ENCODE measurements at regions not wholly inside any gene's neighbourhood (a gene's known extent, or its start where the extent isn't known, plus 50 kb on each side); places are given as distances from the start of the nearest gene placed in this dataset.

DNA sequence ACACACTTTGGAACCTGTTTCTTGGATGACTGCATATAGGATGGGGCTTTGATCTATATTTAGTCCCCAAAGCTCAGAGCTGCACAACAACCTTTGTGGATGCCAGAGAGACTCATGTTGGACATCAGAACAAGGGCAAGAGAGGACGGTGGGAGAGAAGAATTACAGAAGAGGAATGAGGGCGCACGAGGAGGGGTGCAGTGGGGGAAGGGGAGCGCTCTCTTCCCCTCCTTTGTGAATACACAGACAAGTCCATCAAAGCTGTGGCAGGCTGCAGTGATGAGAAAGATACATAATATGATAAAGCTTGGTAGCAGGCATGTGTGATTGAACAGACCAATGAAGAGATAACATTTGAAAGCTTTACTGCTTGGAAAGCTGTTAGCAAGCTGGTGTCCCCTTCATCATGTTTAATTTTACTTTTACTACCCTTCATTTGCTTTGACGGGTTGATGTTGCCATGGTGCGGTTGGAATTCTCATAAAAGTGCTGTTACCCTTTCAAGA is 857.8 kb downstream of the KCNMA1 start:
- WGBS (ENCODE audit: insufficient coverage): 83% methylated on average over 1 of the region's 6 CpGs
- ATAC-seq (replicated peaks in 1 of 4): no peak

DNA sequence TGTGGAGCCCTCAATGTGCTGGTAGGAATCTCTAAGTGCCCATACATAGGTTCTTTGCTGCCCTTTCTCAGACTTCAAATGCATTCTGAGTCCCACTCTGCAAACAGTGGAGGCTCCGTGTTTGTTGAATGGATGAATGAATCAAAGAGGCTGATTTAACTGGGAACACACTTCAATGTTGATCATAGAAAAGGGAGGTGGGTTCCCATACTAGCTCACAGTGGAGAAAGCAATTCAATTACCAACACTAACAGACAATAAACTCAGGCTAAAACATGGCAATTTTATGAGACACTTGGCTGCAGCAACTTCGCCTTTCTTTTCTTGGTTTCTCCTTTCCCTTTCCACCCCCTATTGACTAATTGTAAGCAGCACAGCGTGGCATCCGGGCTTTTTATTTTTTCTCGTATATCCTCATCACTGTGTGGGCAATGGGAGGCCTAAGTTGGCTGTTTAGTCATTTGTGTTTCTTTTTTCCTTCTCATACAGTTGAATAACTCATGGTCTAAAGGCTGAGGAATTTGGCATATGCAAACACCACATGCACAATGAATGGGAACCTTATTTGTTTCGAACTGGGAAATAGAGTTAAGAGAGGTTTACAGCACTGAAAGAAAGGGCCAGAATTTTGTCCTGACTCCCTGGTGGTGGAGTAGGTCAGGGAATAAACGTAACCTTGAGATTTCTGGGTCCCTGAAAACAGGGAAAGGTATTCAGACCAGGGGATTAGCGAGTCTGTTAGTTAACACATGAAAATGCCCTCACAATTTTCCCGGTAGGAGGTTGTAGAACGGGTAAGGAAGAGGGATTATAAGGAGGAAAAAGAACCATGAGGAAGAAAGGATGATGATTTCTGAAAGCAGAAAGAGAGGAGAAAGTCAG is 858.5 kb downstream of the KCNMA1 start:
- H3K4me1 Mint-ChIP-seq: no peaks in the 10 kb centered on the region
- no peaks in the 10 kb centered on the region for H3K27me3 ChIP-seq (replicated peaks in 1 of 2; ENCODE audit: control insufficient read depth in 2 of 2, extremely low read depth in 1 of 2, insufficient read depth in 2 of 2, low read length in 1 of 2)
- H3K9me3 ChIP-seq: no peaks in the 10 kb centered on the region
- ChIA-PET CTCF (no interaction called here), POLR2A (no interaction called here)
- H3K36me3 Mint-ChIP-seq: no peaks in the 10 kb centered on the region
- no peak overlapping the region for H3K27ac Mint-ChIP-seq
- no peak overlapping the region for H3K4me3 ChIP-seq (ENCODE audit: control insufficient read depth in 1 of 2, extremely low read depth in 1 of 2, low read length in 1 of 2)
- H3K27me3 Mint-ChIP-seq: no peaks in the 10 kb centered on the region
- no peak overlapping the region for H3K4me3 Mint-ChIP-seq
- ATAC-seq (replicated peaks in 1 of 4) (no peak), DNase-seq (no peak)
- WGBS (ENCODE audit: insufficient coverage): 67% methylated on average over 5 of the region's 10 CpGs
- no peak overlapping the region for H3K27ac ChIP-seq (ENCODE audit: low read length)
- no peaks in the 10 kb centered on the region for H3K4me1 ChIP-seq (ENCODE audit: control insufficient read depth in 1 of 2, extremely low read depth in 1 of 2, insufficient read depth in 2 of 2, low read length in 2 of 2)
- H3K36me3 ChIP-seq (ENCODE audit: control insufficient read depth in 2 of 2, extremely low read depth in 1 of 2, insufficient read depth in 1 of 2, low read length in 1 of 2): no peaks in the 10 kb centered on the region
- peaks cover 4 to 14% (median 4%) of the 10 kb centered on the region in 3 donors for H3K9me3 Mint-ChIP-seq

More for the DNA sequence above, 857.8 kb downstream of the KCNMA1 start:
- H3K27ac Mint-ChIP-seq: no peak overlapping the region
- H3K27ac ChIP-seq (ENCODE audit: low read length): no peak overlapping the region
- peaks cover 4 to 10% (median 4%) of the 10 kb centered on the region in 3 donors for H3K9me3 Mint-ChIP-seq
- no peak for DNase-seq
- ChIA-PET CTCF (no interaction called here), POLR2A (no interaction called here)
- H3K27me3 Mint-ChIP-seq: no peaks in the 10 kb centered on the region
- no peaks in the 10 kb centered on the region for H3K27me3 ChIP-seq (replicated peaks in 1 of 2; ENCODE audit: control insufficient read depth in 2 of 2, extremely low read depth in 1 of 2, insufficient read depth in 2 of 2, low read length in 1 of 2)
- no peaks in the 10 kb centered on the region for H3K9me3 ChIP-seq
- no peaks in the 10 kb centered on the region for H3K4me1 ChIP-seq (ENCODE audit: control insufficient read depth in 1 of 2, extremely low read depth in 1 of 2, insufficient read depth in 2 of 2, low read length in 2 of 2)
- no peaks in the 10 kb centered on the region for H3K4me1 Mint-ChIP-seq
- no peaks in the 10 kb centered on the region for H3K36me3 ChIP-seq (ENCODE audit: control insufficient read depth in 2 of 2, extremely low read depth in 1 of 2, insufficient read depth in 1 of 2, low read length in 1 of 2)
- no peak overlapping the region for H3K4me3 ChIP-seq (ENCODE audit: control insufficient read depth in 1 of 2, extremely low read depth in 1 of 2, low read length in 1 of 2)
- H3K4me3 Mint-ChIP-seq: no peak overlapping the region
- no peaks in the 10 kb centered on the region for H3K36me3 Mint-ChIP-seq

DNA sequence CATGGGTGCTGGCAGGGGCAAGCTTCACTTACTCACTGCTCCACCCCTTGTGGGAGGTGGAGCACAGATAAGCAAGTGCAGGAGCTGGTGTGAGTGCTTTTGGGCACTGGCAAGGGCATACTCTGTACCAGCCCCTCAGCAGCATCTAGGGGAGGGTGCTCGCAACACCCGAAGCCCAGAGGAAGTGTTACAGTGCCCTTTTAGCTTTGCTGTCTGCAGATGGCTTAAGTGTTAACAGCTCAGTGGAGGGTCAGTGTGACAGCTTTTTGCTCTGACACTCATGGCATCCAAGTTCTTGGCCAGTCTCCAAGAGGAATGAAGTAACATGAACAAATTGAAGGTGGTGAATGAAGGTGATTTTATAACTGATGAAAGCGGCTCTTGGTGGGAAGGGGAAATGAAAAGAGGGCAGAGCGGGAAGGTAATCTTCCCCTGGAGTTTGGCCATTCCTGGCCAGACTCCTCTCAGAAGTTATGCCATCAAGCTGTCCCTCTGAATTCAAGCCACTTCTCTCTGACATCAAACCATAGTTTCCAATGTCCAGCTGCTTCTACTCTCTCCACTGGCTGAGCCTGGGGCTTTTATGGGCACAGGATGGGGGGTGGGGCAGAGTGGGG is 862.5 kb downstream of the KCNMA1 start:
- 96% methylated on average over 4 of the region's 4 CpGs for WGBS (ENCODE audit: insufficient coverage)
- no peaks in the 10 kb centered on the region for H3K36me3 ChIP-seq (ENCODE audit: control insufficient read depth in 2 of 2, extremely low read depth in 1 of 2, insufficient read depth in 1 of 2, low read length in 1 of 2)
- H3K36me3 Mint-ChIP-seq: no peaks in the 10 kb centered on the region
- no peak overlapping the region for H3K4me3 ChIP-seq (ENCODE audit: control insufficient read depth in 1 of 2, extremely low read depth in 1 of 2, low read length in 1 of 2)
- DNase-seq: no peak
- H3K4me1 ChIP-seq (ENCODE audit: control insufficient read depth in 1 of 2, extremely low read depth in 1 of 2, insufficient read depth in 2 of 2, low read length in 2 of 2): no peaks in the 10 kb centered on the region
- peaks cover 4 to 14% (median 8%) of the 10 kb centered on the region in 3 donors for H3K9me3 Mint-ChIP-seq
- H3K4me1 Mint-ChIP-seq: no peaks in the 10 kb centered on the region
- no peaks in the 10 kb centered on the region for H3K27me3 ChIP-seq (replicated peaks in 1 of 2; ENCODE audit: control insufficient read depth in 2 of 2, extremely low read depth in 1 of 2, insufficient read depth in 2 of 2, low read length in 1 of 2)
- ChIA-PET CTCF (no interaction called here), POLR2A (no interaction called here)
- H3K27me3 Mint-ChIP-seq: no peaks in the 10 kb centered on the region
- ATAC-seq (replicated peaks in 1 of 4): no peak
- H3K27ac ChIP-seq (ENCODE audit: low read length): no peak overlapping the region
- no peak overlapping the region for H3K27ac Mint-ChIP-seq
- no peaks in the 10 kb centered on the region for H3K9me3 ChIP-seq
- H3K4me3 Mint-ChIP-seq: no peak overlapping the region

DNA sequence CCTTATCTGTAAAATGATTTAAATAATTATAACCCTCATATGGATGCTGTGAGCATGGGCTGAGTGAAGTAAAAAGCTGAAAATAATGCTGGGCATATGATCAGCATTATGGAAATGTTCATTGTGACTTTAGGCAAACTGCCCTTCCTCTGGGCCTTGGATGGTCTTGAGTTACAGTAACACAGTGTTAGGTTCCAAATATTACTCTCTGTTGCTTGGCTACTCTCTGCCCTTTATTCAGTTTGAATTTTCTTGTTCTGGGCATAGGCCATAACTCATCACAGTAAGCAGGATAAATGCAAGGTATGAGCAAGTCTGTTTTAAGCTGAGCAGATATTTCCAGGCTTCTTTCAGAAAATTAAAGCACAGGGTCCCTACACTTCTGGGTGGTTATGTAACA is 868.0 kb downstream of the KCNMA1 start:
- Mint-ChIP-seq H3K36me3 (no peaks in the 10 kb centered on the region), H3K4me3 (no peak overlapping the region), H3K4me1 (no peaks in the 10 kb centered on the region), H3K9me3 (peaks cover 0 to 7% (median 6%) of the 10 kb centered on the region in 3 donors), H3K27ac (no peak overlapping the region), H3K27me3 (no peaks in the 10 kb centered on the region)
- ChIA-PET POLR2A (no interaction called here), CTCF (interaction anchor here in 1 of 2 donors (0.5 kb wide), 1 partner anchor 44 kb away, joined by 5 read pairs; no protein-coding TSS in a partner anchor)
- no peak overlapping the region for H3K27ac ChIP-seq (ENCODE audit: low read length)
- no peaks in the 10 kb centered on the region for H3K4me1 ChIP-seq (ENCODE audit: control insufficient read depth in 1 of 2, extremely low read depth in 1 of 2, insufficient read depth in 2 of 2, low read length in 2 of 2)
- no peak overlapping the region for H3K4me3 ChIP-seq (ENCODE audit: control insufficient read depth in 1 of 2, extremely low read depth in 1 of 2, low read length in 1 of 2)
- no peaks in the 10 kb centered on the region for H3K9me3 ChIP-seq
- no peak for ATAC-seq (replicated peaks in 1 of 4)
- no peak for DNase-seq
- H3K36me3 ChIP-seq (ENCODE audit: control insufficient read depth in 2 of 2, extremely low read depth in 1 of 2, insufficient read depth in 1 of 2, low read length in 1 of 2): no peaks in the 10 kb centered on the region
- H3K27me3 ChIP-seq (replicated peaks in 1 of 2; ENCODE audit: control insufficient read depth in 2 of 2, extremely low read depth in 1 of 2, insufficient read depth in 2 of 2, low read length in 1 of 2): no peaks in the 10 kb centered on the region

DNA sequence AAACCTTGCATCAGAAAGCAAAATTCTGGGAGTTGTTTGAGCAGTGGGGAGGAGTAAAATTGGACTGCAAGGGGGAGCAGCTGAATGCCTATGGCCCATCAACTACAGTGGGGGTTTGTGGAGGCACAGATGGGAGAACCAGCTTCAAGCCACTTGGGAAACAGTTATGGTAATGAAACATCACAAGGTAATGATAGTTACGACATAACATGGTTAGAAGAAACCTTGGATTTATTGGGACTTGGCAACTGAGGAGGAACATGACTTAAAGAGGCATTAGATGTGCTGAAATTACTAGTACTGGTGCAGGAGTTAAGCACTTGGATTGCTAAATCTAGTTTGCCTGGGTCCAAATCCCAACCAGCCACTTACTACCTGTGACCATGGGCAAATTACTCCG is 868.4 kb downstream of the KCNMA1 start:
- H3K9me3 Mint-ChIP-seq: peaks cover 0 to 6% (median 3%) of the 10 kb centered on the region in 3 donors
- no peak overlapping the region for H3K4me3 ChIP-seq (ENCODE audit: control insufficient read depth in 1 of 2, extremely low read depth in 1 of 2, low read length in 1 of 2)
- H3K4me1 Mint-ChIP-seq: no peaks in the 10 kb centered on the region
- no peaks in the 10 kb centered on the region for H3K27me3 ChIP-seq (replicated peaks in 1 of 2; ENCODE audit: control insufficient read depth in 2 of 2, extremely low read depth in 1 of 2, insufficient read depth in 2 of 2, low read length in 1 of 2)
- CTCF ChIA-PET: no interaction called here
- no peaks in the 10 kb centered on the region for H3K9me3 ChIP-seq
- H3K36me3 ChIP-seq (ENCODE audit: control insufficient read depth in 2 of 2, extremely low read depth in 1 of 2, insufficient read depth in 1 of 2, low read length in 1 of 2): no peaks in the 10 kb centered on the region
- H3K4me3 Mint-ChIP-seq: no peak overlapping the region
- no peak for DNase-seq
- WGBS (ENCODE audit: insufficient coverage): no CpG with 5 or more reads among the region's 2 CpGs
- no peaks in the 10 kb centered on the region for H3K27me3 Mint-ChIP-seq
- H3K27ac ChIP-seq (ENCODE audit: low read length): no peak overlapping the region
- H3K27ac Mint-ChIP-seq: no peak overlapping the region
- ATAC-seq (replicated peaks in 1 of 4): no peak
- POLR2A ChIA-PET: no interaction called here
- no peaks in the 10 kb centered on the region for H3K4me1 ChIP-seq (ENCODE audit: control insufficient read depth in 1 of 2, extremely low read depth in 1 of 2, insufficient read depth in 2 of 2, low read length in 2 of 2)
- no peaks in the 10 kb centered on the region for H3K36me3 Mint-ChIP-seq

DNA sequence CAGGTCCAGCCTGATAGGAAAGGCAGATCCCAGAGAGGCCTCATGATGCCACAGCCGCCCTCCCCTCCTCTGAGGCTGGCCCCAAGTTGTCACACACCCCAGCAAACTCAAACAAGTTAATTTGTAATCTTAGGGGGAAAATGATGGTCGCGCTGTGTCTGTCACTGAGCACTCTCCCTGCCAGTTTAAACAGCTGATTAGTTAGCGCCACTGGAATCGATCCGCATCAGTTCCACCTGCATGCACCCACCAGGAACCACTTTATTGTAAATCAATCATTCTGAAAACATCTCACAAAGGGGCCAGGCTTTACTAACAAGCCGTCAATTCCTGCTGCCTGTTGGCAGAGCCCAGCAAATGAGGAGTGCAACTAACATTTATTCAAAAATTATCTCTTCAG is 870.9 kb downstream of the KCNMA1 start:
- no peaks in the 10 kb centered on the region for H3K36me3 ChIP-seq (ENCODE audit: control insufficient read depth in 2 of 2, extremely low read depth in 1 of 2, insufficient read depth in 1 of 2, low read length in 1 of 2)
- no peak overlapping the region for H3K4me3 Mint-ChIP-seq
- POLR2A ChIA-PET: no interaction called here
- no peaks in the 10 kb centered on the region for H3K9me3 ChIP-seq
- peaks cover 0 to 3% (median 2%) of the 10 kb centered on the region in 3 donors for H3K9me3 Mint-ChIP-seq
- H3K27ac ChIP-seq (ENCODE audit: low read length): no peak overlapping the region
- WGBS (ENCODE audit: insufficient coverage): 89% methylated on average over 5 of the region's 7 CpGs
- no peak overlapping the region for H3K27ac Mint-ChIP-seq
- H3K4me1 ChIP-seq (ENCODE audit: control insufficient read depth in 1 of 2, extremely low read depth in 1 of 2, insufficient read depth in 2 of 2, low read length in 2 of 2): no peaks in the 10 kb centered on the region
- H3K27me3 ChIP-seq (replicated peaks in 1 of 2; ENCODE audit: control insufficient read depth in 2 of 2, extremely low read depth in 1 of 2, insufficient read depth in 2 of 2, low read length in 1 of 2): no peaks in the 10 kb centered on the region
- H3K36me3 Mint-ChIP-seq: no peaks in the 10 kb centered on the region
- H3K4me1 Mint-ChIP-seq: no peaks in the 10 kb centered on the region
- no peak for DNase-seq
- no peak overlapping the region for H3K4me3 ChIP-seq (ENCODE audit: control insufficient read depth in 1 of 2, extremely low read depth in 1 of 2, low read length in 1 of 2)
- ATAC-seq (replicated peaks in 1 of 4): no peak
- no peaks in the 10 kb centered on the region for H3K27me3 Mint-ChIP-seq
- CTCF ChIA-PET: no interaction called here
